ENCODE measurements at regions not wholly inside any gene's neighbourhood (a gene's known extent, or its start where the extent isn't known, plus 50 kb on each side); places are given as distances from the start of the nearest gene placed in this dataset.

DNA sequence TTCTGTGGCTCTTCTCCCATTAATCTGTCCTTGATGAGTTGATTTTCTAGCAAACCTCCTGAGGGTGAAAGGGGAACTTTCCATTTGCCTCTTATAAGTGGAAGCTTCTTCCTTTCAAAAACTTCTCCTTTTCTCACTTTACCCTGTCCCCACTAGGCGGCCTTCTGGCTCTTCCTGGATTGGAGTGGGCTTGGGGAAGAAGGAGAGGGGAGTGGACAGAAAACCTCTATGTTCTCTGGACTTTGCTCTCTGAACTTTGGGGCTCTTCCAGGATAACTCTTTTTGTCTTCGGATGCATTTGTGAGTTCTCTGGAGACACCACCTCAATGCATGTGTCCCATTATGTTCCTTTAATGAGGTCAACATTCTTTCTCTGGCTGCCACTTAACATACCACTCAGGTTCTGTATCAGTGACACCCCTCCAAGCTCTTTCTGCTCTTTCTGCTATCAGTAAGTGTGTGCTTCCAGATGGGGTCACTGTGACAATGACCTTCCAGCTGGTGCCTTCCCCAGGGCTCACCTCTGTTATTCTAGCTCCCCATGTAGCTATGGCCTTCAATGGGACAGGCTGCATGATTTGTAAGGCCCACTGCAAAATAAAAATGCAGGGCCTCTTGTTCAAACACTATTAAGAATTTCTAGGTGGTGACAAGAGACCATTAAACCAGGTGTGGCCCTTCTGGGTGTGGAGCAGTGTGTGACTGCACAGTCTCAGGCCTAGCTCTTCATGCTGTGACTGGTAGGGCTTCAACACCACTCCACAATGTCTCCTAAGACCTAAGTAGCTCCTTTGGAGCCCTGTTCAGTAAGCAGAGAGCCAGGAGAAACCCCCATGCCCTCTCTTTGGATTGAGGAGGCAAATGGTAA, 389.2 kb downstream of the EFNB2 start:
- 44% methylated on average over 2 of the region's 2 CpGs for WGBS (ENCODE audit: insufficient coverage, low coverage, low lambda C conversion rate, missing lambda C conversion rate)
- no peaks in the 10 kb centered on the region for H3K4me1 ChIP-seq
- ATAC-seq (no peak), DNase-seq (no peak)
- H3K36me3 ChIP-seq = no peaks in the 10 kb centered on the region
- H3K4me3 ChIP-seq = no peak overlapping the region
- H3K27ac ChIP-seq = no peak overlapping the region
- H3K27me3 ChIP-seq = no peaks in the 10 kb centered on the region
- intact Hi-C loops (cut with DNase I) = no loop called here
- TF ChIP-seq, protein P1, sequence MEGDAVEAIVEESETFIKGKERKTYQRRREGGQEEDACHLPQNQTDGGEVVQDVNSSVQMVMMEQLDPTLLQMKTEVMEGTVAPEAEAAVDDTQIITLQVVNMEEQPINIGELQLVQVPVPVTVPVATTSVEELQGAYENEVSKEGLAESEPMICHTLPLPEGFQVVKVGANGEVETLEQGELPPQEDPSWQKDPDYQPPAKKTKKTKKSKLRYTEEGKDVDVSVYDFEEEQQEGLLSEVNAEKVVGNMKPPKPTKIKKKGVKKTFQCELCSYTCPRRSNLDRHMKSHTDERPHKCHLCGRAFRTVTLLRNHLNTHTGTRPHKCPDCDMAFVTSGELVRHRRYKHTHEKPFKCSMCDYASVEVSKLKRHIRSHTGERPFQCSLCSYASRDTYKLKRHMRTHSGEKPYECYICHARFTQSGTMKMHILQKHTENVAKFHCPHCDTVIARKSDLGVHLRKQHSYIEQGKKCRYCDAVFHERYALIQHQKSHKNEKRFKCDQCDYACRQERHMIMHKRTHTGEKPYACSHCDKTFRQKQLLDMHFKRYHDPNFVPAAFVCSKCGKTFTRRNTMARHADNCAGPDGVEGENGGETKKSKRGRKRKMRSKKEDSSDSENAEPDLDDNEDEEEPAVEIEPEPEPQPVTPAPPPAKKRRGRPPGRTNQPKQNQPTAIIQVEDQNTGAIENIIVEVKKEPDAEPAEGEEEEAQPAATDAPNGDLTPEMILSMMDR (IDR thresholded peaks at IDR 0.05) = no peak
- TF ChIP-seq POLR2A (IDR thresholded peaks at IDR 0.05) = no peak
- no peaks in the 10 kb centered on the region for H3K9me3 ChIP-seq

DNA sequence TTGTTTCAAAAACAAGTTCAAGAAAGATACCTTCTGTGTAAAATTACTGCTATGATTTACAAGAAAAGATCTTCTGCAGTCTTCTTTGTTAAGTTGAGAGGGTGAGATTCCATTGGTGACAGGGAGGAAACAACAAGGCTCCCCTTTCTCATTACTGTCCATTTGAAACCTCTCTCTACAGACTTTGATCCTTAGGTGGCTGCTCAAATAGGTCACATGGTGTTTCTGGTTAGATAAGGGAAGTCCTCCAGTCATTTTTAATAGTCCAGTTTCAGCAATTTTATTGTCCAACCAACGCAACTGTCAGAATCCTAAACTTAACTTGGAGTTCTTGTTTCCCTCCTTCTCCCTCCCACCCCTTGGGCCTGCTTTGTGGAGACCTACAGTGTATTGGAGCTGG, 390.4 kb downstream of the EFNB2 start:
- WGBS (ENCODE audit: insufficient coverage, low coverage, low lambda C conversion rate, missing lambda C conversion rate) = 67% methylated on average over 1 of the region's 1 CpG
- intact Hi-C loops (cut with DNase I) = no loop called here
- H3K9me3 ChIP-seq = no peaks in the 10 kb centered on the region
- no peaks in the 10 kb centered on the region for H3K36me3 ChIP-seq
- H3K27me3 ChIP-seq = no peaks in the 10 kb centered on the region
- H3K4me1 ChIP-seq = no peaks in the 10 kb centered on the region
- no peak for TF ChIP-seq POLR2A (IDR thresholded peaks at IDR 0.05)
- TF ChIP-seq, protein P1 (IDR thresholded peaks at IDR 0.05) = no peak
- no peak overlapping the region for H3K27ac ChIP-seq
- ATAC-seq (no peak), DNase-seq (no peak)
- no peak overlapping the region for H3K4me3 ChIP-seq

DNA sequence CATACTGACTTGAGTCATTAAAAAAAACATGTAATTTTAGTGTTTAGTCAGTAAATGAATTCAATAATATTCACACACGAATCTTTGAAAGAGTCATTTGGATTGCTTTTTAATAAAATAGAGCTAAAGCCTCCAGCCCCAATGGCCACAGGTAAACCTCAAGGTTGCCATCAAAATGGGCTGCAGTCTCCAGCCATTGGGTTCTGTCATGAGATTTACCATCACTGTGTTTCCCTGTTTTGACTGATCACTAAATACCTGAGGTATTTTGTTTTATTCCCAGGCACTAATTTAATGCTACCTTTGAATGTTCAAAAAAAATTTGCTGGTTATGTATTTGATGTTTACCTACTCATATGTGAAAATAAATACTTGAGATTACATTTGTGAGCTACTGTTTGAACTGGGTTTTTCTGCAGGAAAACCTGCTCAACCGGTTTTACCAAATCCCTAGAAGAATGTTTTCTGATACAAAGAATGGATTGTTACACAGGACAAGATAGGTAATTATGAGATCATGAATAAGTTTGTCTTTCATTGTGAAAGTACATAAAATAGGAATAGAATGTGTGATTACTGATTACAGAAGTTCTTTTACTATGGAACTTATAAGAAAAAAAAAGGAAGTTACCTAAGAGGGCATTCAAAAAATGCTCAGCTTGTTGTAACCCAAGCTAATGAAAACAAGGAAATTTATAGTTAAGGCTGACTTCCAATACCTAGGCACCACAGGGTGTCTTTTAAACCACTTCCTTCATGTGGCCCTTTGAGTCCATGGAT, 391.3 kb downstream of the EFNB2 start:
- Histone ChIP-seq H3K9me3 (no peaks in the 10 kb centered on the region), H3K27ac (no peak overlapping the region), H3K36me3 (no peaks in the 10 kb centered on the region), H3K4me3 (no peak overlapping the region), H3K4me1 (no peaks in the 10 kb centered on the region), H3K27me3 (no peaks in the 10 kb centered on the region)
- WGBS (ENCODE audit: insufficient coverage, low coverage, low lambda C conversion rate, missing lambda C conversion rate) = 24% methylated on average over 2 of the region's 2 CpGs
- intact Hi-C loops (cut with DNase I) = no loop called here
- TF ChIP-seq, protein P1 (IDR thresholded peaks at IDR 0.05) = no peak
- TF ChIP-seq POLR2A (IDR thresholded peaks at IDR 0.05) = no peak
- DNase-seq (no peak), ATAC-seq (no peak)

DNA sequence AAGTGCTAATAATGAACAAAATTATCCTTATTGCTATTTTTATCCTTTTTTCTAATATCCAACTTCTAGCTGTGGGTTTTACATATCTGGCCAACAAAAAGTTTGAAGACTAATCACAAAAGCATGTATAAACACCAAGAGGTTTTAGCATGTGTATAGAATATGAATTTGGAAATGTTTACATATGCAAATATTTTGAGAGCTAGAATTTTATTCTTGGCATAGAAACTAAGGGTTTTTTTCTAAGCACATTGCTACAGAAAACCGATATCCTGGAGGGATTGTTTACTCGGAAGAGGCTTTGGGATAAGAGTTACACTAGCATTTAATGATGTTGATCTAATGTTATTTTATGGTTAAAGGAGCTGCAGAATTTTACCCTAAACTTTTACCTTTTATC, 392.1 kb downstream of the EFNB2 start:
- intact Hi-C loops (cut with DNase I) = no loop called here
- no peak overlapping the region for H3K27ac ChIP-seq
- H3K4me1 ChIP-seq = no peaks in the 10 kb centered on the region
- DNase-seq (no peak), ATAC-seq (no peak)
- 28% methylated on average over 2 of the region's 2 CpGs for WGBS (ENCODE audit: insufficient coverage, low coverage, low lambda C conversion rate, missing lambda C conversion rate)
- no peak for TF ChIP-seq POLR2A (IDR thresholded peaks at IDR 0.05)
- TF ChIP-seq, protein P1 (IDR thresholded peaks at IDR 0.05) = no peak
- no peak overlapping the region for H3K4me3 ChIP-seq
- no peaks in the 10 kb centered on the region for H3K27me3 ChIP-seq
- no peaks in the 10 kb centered on the region for H3K9me3 ChIP-seq
- no peaks in the 10 kb centered on the region for H3K36me3 ChIP-seq

Data from right lobe of liver (tissue), 6 donors.